GM23338 (cell line): ENCODE measurements at regions not wholly inside any gene's neighbourhood (a gene's known extent, or its start where the extent isn't known, plus 50 kb on each side); places are given as distances from the start of the nearest gene placed in this dataset.
"Not testable (repeated sequence)": the region's sequence is repeated elsewhere in the genome, so short reads cannot be mapped to it uniquely, and the experiment has no call there.

Experiments used
- ATAC-seq: fragments of 200-7000 bp; cut with Tn5 transposase; 3 replicates; pipeline ENCODE4 v1.9.1; 2020
- DNase-seq: peaks from one replicate; pipeline ENCODE4 v3.0.0-alpha.2; 2015; ENCODE audit warnings: low spot score
- H2AFZ ChIP-seq: fragments of 200-600 bp; sonication (generic); 2 replicates; pipeline ENCODE4 v1.8.0; 2016; ENCODE audit warnings: antibody characterized with exemption, mild to moderate bottlenecking, moderate library complexity
- H3F3A ChIP-seq: fragments of 200-600 bp; sonication (generic); replicated peaks from 2 replicates; pipeline ENCODE4 v1.8.0; 2017; ENCODE audit warnings: antibody characterized with exemption, mixed run types, low read depth
- H3K27ac ChIP-seq: fragments of 200-600 bp; sonication (generic); 2 replicates; pipeline ENCODE4 v1.6.1; 2016; ENCODE audit warnings: low read depth
- H3K27me3 ChIP-seq: fragments of 200-600 bp; sonication (generic); 2 replicates; pipeline ENCODE4 v1.8.0; 2016; ENCODE audit warnings: mild to moderate bottlenecking, mixed run types, moderate library complexity; ENCODE audit not compliant: insufficient read depth
- H3K36me3 ChIP-seq: fragments of 200-600 bp; sonication (generic); 2 replicates; pipeline ENCODE4 v1.8.0; 2016; ENCODE audit warnings: mild to moderate bottlenecking; ENCODE audit not compliant: insufficient read depth
- H3K4me1 ChIP-seq: fragments of 200-600 bp; sonication (generic); 2 replicates; pipeline ENCODE4 v1.8.0; 2016; ENCODE audit warnings: mild to moderate bottlenecking, moderate library complexity; ENCODE audit not compliant: insufficient read depth
- H3K4me2 ChIP-seq: fragments of 200-600 bp; sonication (generic); 2 replicates; pipeline ENCODE4 v1.7.1; 2017; ENCODE audit warnings: mixed run types
- H3K4me3 ChIP-seq: fragments of 200-600 bp; sonication (generic); 2 replicates; pipeline ENCODE4 v1.6.1; 2016; ENCODE audit warnings: mixed run types
- H3K79me2 ChIP-seq: fragments of 200-600 bp; sonication (generic); replicated peaks from 2 replicates; pipeline ENCODE4 v1.8.0; 2017; ENCODE audit warnings: mild to moderate bottlenecking; ENCODE audit not compliant: insufficient read depth
- H3K9me2 ChIP-seq: fragments of 200-600 bp; sonication (generic); 2 replicates; pipeline ENCODE4 v1.8.0; 2017; ENCODE audit not compliant: insufficient read depth
- H4K20me1 ChIP-seq: fragments of 200-600 bp; sonication (generic); replicated peaks from 2 replicates; pipeline ENCODE4 v1.8.0; 2017; ENCODE audit warnings: mild to moderate bottlenecking; ENCODE audit not compliant: insufficient read depth
- H3K27ac Mint-ChIP-seq: 2 replicates; pipeline ENCODE4 v1.8.0; 2020; ENCODE audit warnings: inconsistent platforms, mild to moderate bottlenecking, moderate library complexity, mixed read lengths
- H3K27me3 Mint-ChIP-seq: 3 replicates; pipeline ENCODE4 v1.8.0; 2022; ENCODE audit warnings: low read depth, mild to moderate bottlenecking, moderate library complexity, mixed read lengths, inconsistent platforms; ENCODE audit not compliant: insufficient read depth, poor library complexity
- H3K36me3 Mint-ChIP-seq: 3 replicates; pipeline ENCODE4 v1.8.0; 2021; ENCODE audit warnings: low read depth, mild to moderate bottlenecking, inconsistent platforms, moderate library complexity, mixed read lengths
- H3K4me1 Mint-ChIP-seq: 3 replicates; pipeline ENCODE4 v1.8.0; 2020; ENCODE audit warnings: mild to moderate bottlenecking, inconsistent platforms, mixed read lengths
- H3K4me3 Mint-ChIP-seq: 3 replicates; pipeline ENCODE4 v1.8.0; 2021; ENCODE audit warnings: moderate library complexity, mild to moderate bottlenecking, inconsistent platforms, mixed read lengths
- H3K9me3 Mint-ChIP-seq: 3 replicates; pipeline ENCODE4 v1.8.0; 2020; ENCODE audit warnings: moderate library complexity, mild to moderate bottlenecking, inconsistent platforms, mixed read lengths
- CREB1 ChIP-seq: fragments of 250-450 bp; sonication (Bioruptor Pico); IDR thresholded peaks from 2 replicates; pipeline ENCODE4 v1.5.0; 2020; ENCODE audit warnings: low read depth, mild to moderate bottlenecking, moderate library complexity
- CTCF ChIP-seq, 2 experiments: fragments of 200-600 bp in 1 of 2; sonication (generic) in 1 of 2; conservative IDR thresholded peaks; 2 replicates each; pipeline versions ENCODE4 v1.5.1 to v1.6.1; 2016 to 2017; ENCODE audit warnings: antibody characterized with exemption in 2 of 2, low read depth in 2 of 2, mild to moderate bottlenecking in 2 of 2, moderate library complexity in 1 of 2
- ETS1 ChIP-seq: IDR thresholded peaks from 2 replicates; pipeline ENCODE4 v1.6.1; 2016; ENCODE audit warnings: antibody characterized with exemption
- EZH2phosphoT487 ChIP-seq: fragments of 200-600 bp; sonication (generic); IDR thresholded peaks from one replicate; pipeline ENCODE4 v1.8.1; 2018; ENCODE audit warnings: antibody characterized with exemption; ENCODE audit not compliant: unreplicated experiment

- not testable (repeated sequence) for H3K4me3 Mint-ChIP-seq, H3F3A ChIP-seq, ATAC-seq, H3K4me2 ChIP-seq, H3K79me2 ChIP-seq, H3K36me3 ChIP-seq, H4K20me1 ChIP-seq, H2AFZ ChIP-seq, H3K27me3 Mint-ChIP-seq, H3K4me1 Mint-ChIP-seq, H3K27me3 ChIP-seq, H3K36me3 Mint-ChIP-seq, H3K27ac Mint-ChIP-seq, H3K4me1 ChIP-seq, H3K4me3 ChIP-seq, H3K9me2 ChIP-seq, H3K27ac ChIP-seq, DNase-seq, H3K9me3 Mint-ChIP-seq
Measured at GRCh38 chr14:25680511-25680910, 630.6 kb upstream of the STXBP6 start.

- Mint-ChIP-seq H3K36me3 (peaks cover 3% of the 10 kb centered on the region; the same call in 1 of the 3 replicates), H3K27me3 (peaks cover 3% of the 10 kb centered on the region), H3K4me1 (no peaks in the 10 kb centered on the region; the same call in 2 of the 3 replicates), H3K4me3 (no peak overlapping the region), H3K27ac (no peak overlapping the region), H3K9me3 (peaks cover 8% of the 10 kb centered on the region; the same call in 2 of the 3 replicates)
- Histone ChIP-seq H3K4me1 (no peaks in the 10 kb centered on the region), H3K27ac (no peak overlapping the region), H3K4me3 (no peak overlapping the region), H3K36me3 (no peaks in the 10 kb centered on the region), H3K79me2 (no peaks in the 10 kb centered on the region), H3K9me2 (no peaks in the 10 kb centered on the region), H3K4me2 (no peak overlapping the region), H3F3A (no peaks in the 10 kb centered on the region), H4K20me1 (no peaks in the 10 kb centered on the region), H3K27me3 (no peaks in the 10 kb centered on the region), H2AFZ (no peak overlapping the region)
- ATAC-seq (no peak), DNase-seq (no peak)
- no peak for TF ChIP-seq EZH2phosphoT487
Measured at GRCh38 chr14:25677111-25677510, 627.2 kb upstream of the STXBP6 start.

DNA sequence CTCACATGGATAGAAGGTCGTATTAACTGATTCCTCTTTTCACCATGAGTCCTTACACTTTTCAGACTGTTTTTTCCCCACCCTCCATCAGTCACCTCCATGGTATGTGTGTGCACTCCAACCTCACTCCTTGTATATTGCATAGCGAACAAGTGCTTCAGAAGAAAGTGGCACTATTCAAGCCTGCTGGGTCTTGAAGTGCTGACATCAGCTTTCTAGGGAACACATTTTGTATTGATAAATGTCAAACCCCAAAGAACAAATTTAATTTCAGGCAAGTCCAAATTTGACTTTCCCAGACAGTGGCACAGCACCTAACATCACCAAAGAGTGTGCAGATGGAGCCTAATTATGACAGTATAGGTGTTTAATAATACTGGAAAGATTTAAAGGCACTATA lies 617.4 kb upstream of the STXBP6 start:
- ATAC-seq, result no peak
- TF ChIP-seq EZH2phosphoT487 (no peak), ETS1 (no peak), CTCF (conservative IDR thresholded peaks at IDR 0.05; ENCODE audit: low read depth in 2 of 2) (no peak), CREB1 (CRISPR knock-in tag) (no peak)

More for the DNA sequence above, 617.4 kb upstream of the STXBP6 start:
- no peak overlapping the region for H3K27ac Mint-ChIP-seq
- Histone ChIP-seq H2AFZ (no peak overlapping the region), H3K4me3 (no peak overlapping the region), H4K20me1 (no peaks in the 10 kb centered on the region), H3K79me2 (no peaks in the 10 kb centered on the region), H3K27ac (no peak overlapping the region), H3K4me1 (no peaks in the 10 kb centered on the region), H3K4me2 (no peak overlapping the region), H3K9me2 (0 out of 2 replicates have a peak, but pooled peaks cover 4% of the 10 kb centered on the region), H3F3A (no peaks in the 10 kb centered on the region), H3K36me3 (no peaks in the 10 kb centered on the region), H3K27me3 (no peaks in the 10 kb centered on the region)
- no peaks in the 10 kb centered on the region for H3K9me3 Mint-ChIP-seq
- no peak overlapping the region for H3K4me3 Mint-ChIP-seq
- H3K36me3 Mint-ChIP-seq, result no peaks in the 10 kb centered on the region
- peaks cover 3% of the 10 kb centered on the region for H3K4me1 Mint-ChIP-seq
- peaks cover 3% of the 10 kb centered on the region for H3K27me3 Mint-ChIP-seq
- DNase-seq, result no peak
